Endothelial cell of umbilical vein (primary cell): ENCODE measurements at regions not wholly inside any gene's neighbourhood (a gene's known extent, or its start where the extent isn't known, plus 50 kb on each side); places are given as distances from the start of the nearest gene placed in this dataset.

ENCODE experiments used
- BruUV-seq: library from RNA; stranded (reverse); fragments of 400-500 nt; replicated peaks from 2 replicates; lab custom pipeline; 2021; lab: Mats Ljungman, UMichigan
- CTCF ChIA-PET: fragments of 300-600, 350-600 bp; sonication (Branson Sonifier 250); formaldehyde crosslinking; loops from one replicate; lab custom pipeline; 2021; ENCODE audit warnings: antibody characterized with exemption, inconsistent platforms; lab: Charles Lee
- POLR2A ChIA-PET: fragments of 300-600, 350-600 bp; sonication (Branson Sonifier 250); formaldehyde crosslinking; loops from one replicate; lab custom pipeline; 2021; ENCODE audit warnings: antibody characterized with exemption, inconsistent platforms; lab: Charles Lee
- DNase-seq: peaks from one replicate; pipeline ENCODE4 v3.0.0-alpha.2; 2011; ENCODE audit warnings: low read depth, low spot score
- FAIRE-seq: peaks from 2 replicates; lab custom pipeline; 2011; peaks lifted over from hg19 to GRCh38; lab: Jason Lieb, UNC
- H2AFZ ChIP-seq: 2 replicates; pipeline ENCODE4 v1.6.0; 2012; ENCODE audit warnings: low read depth, low read length, control low read depth, inconsistent platforms
- H3K27ac ChIP-seq: 2 replicates; pipeline ENCODE4 v1.5.1; 2011; ENCODE audit warnings: low read depth, mild to moderate bottlenecking, control low read depth, low read length, moderate library complexity; ENCODE audit not compliant: insufficient read depth
- H3K27me3 ChIP-seq, 2 experiments: 2 replicates each; pipeline versions ENCODE4 v1.6.0 to v1.6.1; 2011; ENCODE audit warnings: low read length in 2 of 2, mixed read lengths in 1 of 2; ENCODE audit not compliant: control insufficient read depth in 2 of 2, insufficient read depth in 2 of 2
- H3K36me3 ChIP-seq, 2 experiments: 2 replicates in 1 of 2; 3 replicates in 1 of 2; pipeline ENCODE4 v1.5.1; 2011; ENCODE audit warnings: low read length in 2 of 2, mild to moderate bottlenecking in 1 of 2, moderate library complexity in 1 of 2; ENCODE audit not compliant: control insufficient read depth in 2 of 2, insufficient read depth in 2 of 2; ENCODE audit errors: extremely low read depth in 1 of 2
- H3K4me1 ChIP-seq: 3 replicates; pipeline ENCODE4 v1.5.1; 2011; ENCODE audit warnings: mild to moderate bottlenecking, low read length; ENCODE audit not compliant: control insufficient read depth, insufficient read depth; ENCODE audit errors: extremely low read depth
- H3K4me2 ChIP-seq: 2 replicates; pipeline ENCODE4 v1.6.1; 2011; ENCODE audit warnings: low read length, control low read depth, mixed read lengths; ENCODE audit not compliant: insufficient read depth
- H3K4me3 ChIP-seq, 3 experiments: fragments of 200-600 bp in 1 of 3; sonication (generic), shearing (Covaris generic) in 1 of 3; replicated peaks in 1 of 3; 2 replicates each; pipeline ENCODE4 v1.5.1; 2011 to 2016; ENCODE audit warnings: control low read depth in 3 of 3, low read length in 3 of 3, mild to moderate bottlenecking in 2 of 3, inconsistent platforms in 1 of 3, low read depth in 1 of 3, moderate library complexity in 1 of 3; ENCODE audit not compliant: insufficient read depth in 1 of 3
- H3K79me2 ChIP-seq: 2 replicates; pipeline ENCODE4 v1.6.0; 2012; ENCODE audit warnings: low read length, inconsistent platforms; ENCODE audit not compliant: control insufficient read depth, insufficient read depth
- H3K9ac ChIP-seq: replicated peaks from 2 replicates; pipeline ENCODE3; 2011; ENCODE audit warnings: low read length, control low read depth; ENCODE audit not compliant: insufficient read depth; ENCODE audit errors: extremely low read depth
- H3K9me1 ChIP-seq: replicated peaks from 3 replicates; pipeline ENCODE4 v1.6.0; 2011; ENCODE audit warnings: mild to moderate bottlenecking, low read length; ENCODE audit not compliant: control insufficient read depth, insufficient read depth; ENCODE audit errors: extremely low read depth
- H3K9me3 ChIP-seq: replicated peaks from 2 replicates; pipeline ENCODE4 v1.5.1; 2012; ENCODE audit warnings: low read length, inconsistent platforms; ENCODE audit not compliant: control insufficient read depth, insufficient read depth
- H4K20me1 ChIP-seq: replicated peaks from 2 replicates; pipeline ENCODE3; 2011; ENCODE audit warnings: mild to moderate bottlenecking, low read length; ENCODE audit not compliant: control insufficient read depth, insufficient read depth; ENCODE audit errors: extremely low read depth
- EZH2 ChIP-seq: IDR thresholded peaks from 2 replicates; pipeline ENCODE4 v1.6.1; 2012; ENCODE audit warnings: borderline replicate concordance, low read depth, mild to moderate bottlenecking, moderate library complexity, low read length, inconsistent platforms; ENCODE audit not compliant: severe bottlenecking
- FOS ChIP-seq: IDR thresholded peaks from 2 replicates; pipeline ENCODE4 v1.6.1; 2011; ENCODE audit warnings: mild to moderate bottlenecking, low read length, moderate library complexity, borderline replicate concordance; ENCODE audit not compliant: insufficient read depth
- GATA2 ChIP-seq: IDR thresholded peaks from 2 replicates; pipeline ENCODE4 v1.7.0; 2011; ENCODE audit warnings: low read depth, mild to moderate bottlenecking, moderate library complexity, mixed read lengths, low read length; ENCODE audit not compliant: insufficient read length, insufficient read depth
- MYC ChIP-seq: IDR thresholded peaks from one replicate; pipeline ENCODE4 v1.6.1; 2011; ENCODE audit warnings: mild to moderate bottlenecking, low read depth, low read length
- POLR2A ChIP-seq: IDR thresholded peaks from 2 replicates; pipeline ENCODE4 v1.6.1; 2012; ENCODE audit warnings: low read depth, mild to moderate bottlenecking, control low read depth, low read length
- POLR2AphosphoS5 ChIP-seq: IDR thresholded peaks from 2 replicates; pipeline ENCODE4 v1.6.1; 2012; ENCODE audit warnings: low read depth, mild to moderate bottlenecking, control low read depth, low read length, moderate library complexity; ENCODE audit not compliant: insufficient read depth
- dilution Hi-C: fragments of 300-500 bp; cut with MboI; formaldehyde crosslinking; loops from one replicate; pipeline ENCODE4 v1.15.0; 2019; ENCODE audit warnings: low sequenced_read_pairs; ENCODE audit not compliant: extremely low pct_ligation_motif_present
- intact Hi-C: fragments of 100-400 bp; cut with micrococcal nuclease; formaldehyde crosslinking; loops from one replicate; pipeline ENCODE4 v1.10.0; 2022
- TF ChIP-seq, protein P1 (sequence below): IDR thresholded peaks from 2 replicates; pipeline ENCODE4 v1.6.1; 2011; ENCODE audit not compliant: insufficient read depth, insufficient read length

GRCh38 chr4:129453524-129454200 is 357.7 kb downstream of the C4orf33 start:
- H3K4me2 ChIP-seq: no peak overlapping the region
- H3K27ac ChIP-seq: no peak overlapping the region
- no peaks in the 10 kb centered on the region for H3K9me3 ChIP-seq
- H2AFZ ChIP-seq: no peak overlapping the region
- no TSS peak for BruUV-seq
- ChIA-PET POLR2A (no interaction called here), CTCF (no interaction called here)
- no peak for TF ChIP-seq POLR2AphosphoS5
- no peak for TF ChIP-seq GATA2
- no peak for TF ChIP-seq EZH2
- FAIRE-seq (no peak), DNase-seq (peak; percentile 39)
- H3K4me1 ChIP-seq: no peaks in the 10 kb centered on the region
- dilution Hi-C loops (no loop called here), intact Hi-C loops (no loop called here)
- no peaks in the 10 kb centered on the region for H3K9me1 ChIP-seq
- no peaks in the 10 kb centered on the region for H3K79me2 ChIP-seq
- H3K36me3 ChIP-seq: no peaks in the 10 kb centered on the region
- no peaks in the 10 kb centered on the region for H4K20me1 ChIP-seq
- H3K4me3 ChIP-seq: no peak overlapping the region
- H3K9ac ChIP-seq: no peak overlapping the region
- no peaks in the 10 kb centered on the region for H3K27me3 ChIP-seq

GRCh38 chr4:129455482-129455881 is 359.5 kb downstream of the C4orf33 start:
- intact Hi-C loops (no loop called here), dilution Hi-C loops (no loop called here)
- Histone ChIP-seq H3K9ac (no peak overlapping the region), H3K4me2 (no peak overlapping the region), H3K36me3 (no peaks in the 10 kb centered on the region), H3K9me1 (no peaks in the 10 kb centered on the region), H3K4me1 (no peaks in the 10 kb centered on the region), H3K79me2 (no peaks in the 10 kb centered on the region), H2AFZ (no peak overlapping the region), H4K20me1 (no peaks in the 10 kb centered on the region), H3K27ac (no peak overlapping the region), H3K27me3 (no peaks in the 10 kb centered on the region), H3K9me3 (no peaks in the 10 kb centered on the region), H3K4me3 (no peak overlapping the region)
- ChIA-PET CTCF (interaction anchor here (0.6 to 1.0 kb wide), 2 partner anchors 67 to 71 kb away, joined by 3 read pairs; no protein-coding TSS in a partner anchor), POLR2A (no interaction called here)
- TF ChIP-seq POLR2AphosphoS5 (no peak), POLR2A (no peak), MYC (no peak), GATA2 (no peak), FOS (no peak)
- TF ChIP-seq, protein P1, sequence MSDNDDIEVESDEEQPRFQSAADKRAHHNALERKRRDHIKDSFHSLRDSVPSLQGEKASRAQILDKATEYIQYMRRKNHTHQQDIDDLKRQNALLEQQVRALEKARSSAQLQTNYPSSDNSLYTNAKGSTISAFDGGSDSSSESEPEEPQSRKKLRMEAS: no peak
- DNase-seq (peak; percentile 90), FAIRE-seq (peak; percentile 12)
- no TSS peak for BruUV-seq
